ENCODE measurements at regions not wholly inside any gene's neighbourhood (a gene's known extent, or its start where the extent isn't known, plus 50 kb on each side); places are given as distances from the start of the nearest gene placed in this dataset.

DNA sequence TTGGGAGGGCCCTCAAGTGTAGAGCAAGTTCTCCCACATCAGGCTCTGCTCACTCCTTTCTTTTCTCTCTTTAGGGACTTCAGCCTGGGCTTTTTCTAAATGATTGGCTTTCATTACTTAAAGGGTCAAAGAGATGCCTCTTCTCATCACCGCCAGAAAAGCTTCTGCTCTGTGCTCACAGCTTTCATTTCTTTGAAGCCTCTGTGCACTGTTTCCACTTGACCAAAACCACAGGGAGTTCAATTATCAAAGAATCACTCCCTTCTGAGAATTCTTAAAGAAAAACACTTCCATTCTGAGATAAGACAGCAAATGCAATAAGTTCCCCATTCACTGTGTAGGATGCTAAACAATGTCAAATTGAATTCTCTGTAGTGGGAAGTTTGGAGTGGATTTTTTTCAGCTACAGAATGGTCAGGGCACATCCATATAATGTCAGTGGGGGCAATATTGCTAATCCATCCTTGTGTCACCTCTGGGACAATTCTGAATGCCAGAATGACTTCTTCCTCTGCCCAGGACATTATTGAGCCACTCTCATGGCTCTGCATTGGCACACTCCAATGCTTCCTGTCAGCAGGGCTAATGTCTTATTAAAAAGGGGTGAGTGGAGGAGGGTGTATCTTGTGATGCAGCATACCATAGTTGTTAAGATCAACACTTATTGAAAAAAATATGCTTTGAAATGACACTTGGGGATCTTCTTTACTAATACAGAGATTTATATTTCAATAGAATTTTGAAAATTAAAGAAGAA lies 217.6 kb downstream of the SNCA start:
- Histone ChIP-seq H3K4me3 (no peak overlapping the region), H3K27me3 (replicated peaks in 1 of 7) (no peaks in the 10 kb centered on the region), H3K9me3 (no peaks in the 10 kb centered on the region), H3K27ac (no peak overlapping the region), H3K4me1 (no peaks in the 10 kb centered on the region), H3K36me3 (no peaks in the 10 kb centered on the region)
- no peak for DNase-seq
- 19 to 32% (median 29%) methylated on average over 1 of the region's 1 CpG for WGBS, 5 donors
- TF ChIP-seq, protein P1, sequence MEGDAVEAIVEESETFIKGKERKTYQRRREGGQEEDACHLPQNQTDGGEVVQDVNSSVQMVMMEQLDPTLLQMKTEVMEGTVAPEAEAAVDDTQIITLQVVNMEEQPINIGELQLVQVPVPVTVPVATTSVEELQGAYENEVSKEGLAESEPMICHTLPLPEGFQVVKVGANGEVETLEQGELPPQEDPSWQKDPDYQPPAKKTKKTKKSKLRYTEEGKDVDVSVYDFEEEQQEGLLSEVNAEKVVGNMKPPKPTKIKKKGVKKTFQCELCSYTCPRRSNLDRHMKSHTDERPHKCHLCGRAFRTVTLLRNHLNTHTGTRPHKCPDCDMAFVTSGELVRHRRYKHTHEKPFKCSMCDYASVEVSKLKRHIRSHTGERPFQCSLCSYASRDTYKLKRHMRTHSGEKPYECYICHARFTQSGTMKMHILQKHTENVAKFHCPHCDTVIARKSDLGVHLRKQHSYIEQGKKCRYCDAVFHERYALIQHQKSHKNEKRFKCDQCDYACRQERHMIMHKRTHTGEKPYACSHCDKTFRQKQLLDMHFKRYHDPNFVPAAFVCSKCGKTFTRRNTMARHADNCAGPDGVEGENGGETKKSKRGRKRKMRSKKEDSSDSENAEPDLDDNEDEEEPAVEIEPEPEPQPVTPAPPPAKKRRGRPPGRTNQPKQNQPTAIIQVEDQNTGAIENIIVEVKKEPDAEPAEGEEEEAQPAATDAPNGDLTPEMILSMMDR (IDR thresholded peaks at IDR 0.05 in 8 of 11, conservative IDR thresholded peaks at IDR 0.05 in 3 of 11) = no peak
- TF ChIP-seq POLR2A (IDR thresholded peaks at IDR 0.05) (no peak), POLR2AphosphoS5 (IDR thresholded peaks at IDR 0.05) (no peak)
- intact Hi-C loops (cut with DNase I; ENCODE audit: low total_unique reads) = no loop called here

DNA sequence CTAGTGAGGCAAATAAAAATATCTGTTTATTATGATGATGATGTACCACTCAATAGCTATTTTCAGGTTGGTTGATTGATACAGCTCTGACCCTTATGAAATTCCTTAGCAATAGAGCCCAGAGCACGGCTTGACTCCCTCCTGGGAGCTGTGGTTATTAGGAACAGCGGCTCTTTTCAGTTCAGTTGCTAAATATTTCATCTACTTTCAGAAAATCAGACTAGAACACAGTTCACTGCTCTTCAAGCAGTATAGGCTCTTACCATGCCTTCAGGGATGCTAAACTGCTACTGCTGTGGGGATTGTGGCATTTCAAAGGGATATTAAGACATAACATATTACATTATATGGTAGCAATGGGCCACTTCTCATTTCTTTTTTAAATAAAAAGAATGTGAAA lies 218.8 kb downstream of the SNCA start:
- Histone ChIP-seq H3K4me3 (no peak overlapping the region), H3K9me3 (no peaks in the 10 kb centered on the region), H3K27me3 (replicated peaks in 1 of 7) (no peaks in the 10 kb centered on the region), H3K36me3 (no peaks in the 10 kb centered on the region), H3K27ac (no peak overlapping the region), H3K4me1 (no peaks in the 10 kb centered on the region)
- intact Hi-C loops (cut with DNase I; ENCODE audit: low total_unique reads) = no loop called here
- TF ChIP-seq POLR2AphosphoS5 (IDR thresholded peaks at IDR 0.05) (no peak), POLR2A (IDR thresholded peaks at IDR 0.05) (no peak)
- TF ChIP-seq, protein P1 (IDR thresholded peaks at IDR 0.05 in 8 of 11, conservative IDR thresholded peaks at IDR 0.05 in 3 of 11) = no peak
- DNase-seq = no peak
- 61 to 81% (median 65%) methylated on average over 2 of the region's 2 CpGs for WGBS, 5 donors

DNA sequence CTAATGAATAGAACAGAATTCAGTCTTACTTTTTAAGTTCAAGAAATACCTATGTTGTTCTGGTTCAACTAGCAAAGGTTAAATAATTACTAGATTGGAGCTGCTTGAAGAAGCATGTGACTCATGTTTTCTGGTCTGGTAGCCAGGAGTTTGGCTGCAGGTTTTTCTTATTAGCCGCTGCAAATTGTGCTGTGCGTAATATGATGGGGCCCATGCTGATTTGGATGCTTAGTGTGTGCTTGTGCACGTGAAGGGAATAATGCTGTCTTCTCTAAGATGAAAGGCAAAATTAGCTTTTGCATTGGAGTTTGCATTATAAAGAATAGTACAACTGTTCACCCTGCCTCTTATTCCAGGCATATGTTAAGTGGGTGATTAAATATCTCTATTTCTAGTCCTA lies 219.6 kb downstream of the SNCA start:
- H3K27me3 ChIP-seq (replicated peaks in 1 of 7) = no peaks in the 10 kb centered on the region
- no peaks in the 10 kb centered on the region for H3K36me3 ChIP-seq
- TF ChIP-seq POLR2A (IDR thresholded peaks at IDR 0.05) = no peak
- TF ChIP-seq, protein P1 (IDR thresholded peaks at IDR 0.05 in 8 of 11, conservative IDR thresholded peaks at IDR 0.05 in 3 of 11) = no peak
- no peak for TF ChIP-seq POLR2AphosphoS5 (IDR thresholded peaks at IDR 0.05)
- no peak overlapping the region for H3K27ac ChIP-seq
- 76 to 92% (median 79%) methylated on average over 3 of the region's 3 CpGs for WGBS, 5 donors
- no peak for DNase-seq
- no peak overlapping the region for H3K4me3 ChIP-seq
- intact Hi-C loops (cut with DNase I; ENCODE audit: low total_unique reads) = no loop called here
- no peaks in the 10 kb centered on the region for H3K4me1 ChIP-seq
- no peaks in the 10 kb centered on the region for H3K9me3 ChIP-seq

DNA sequence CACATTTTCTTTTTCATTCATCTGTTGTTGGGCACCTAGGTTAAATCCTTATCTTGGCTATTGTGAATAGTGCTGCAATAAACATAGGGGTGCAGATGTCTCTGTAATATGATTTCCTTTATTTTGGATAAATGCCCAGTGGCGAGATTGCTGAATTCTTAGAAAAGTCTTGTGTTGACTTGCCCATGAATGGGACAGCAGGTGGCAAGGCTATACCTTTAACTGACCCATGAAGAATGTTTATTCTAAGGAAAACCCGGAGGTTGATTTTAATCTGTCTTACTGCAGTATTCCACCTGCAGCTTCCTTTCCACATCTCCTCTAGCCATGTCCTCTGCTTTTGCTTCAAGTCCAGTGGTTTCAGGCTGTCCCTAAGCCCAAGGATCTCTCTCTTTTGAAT lies 220.6 kb downstream of the SNCA start:
- Histone ChIP-seq H3K4me3 (no peak overlapping the region), H3K27me3 (replicated peaks in 1 of 7) (no peaks in the 10 kb centered on the region), H3K27ac (no peak overlapping the region), H3K4me1 (no peaks in the 10 kb centered on the region), H3K36me3 (no peaks in the 10 kb centered on the region), H3K9me3 (no peaks in the 10 kb centered on the region)
- WGBS, 5 donors = 66 to 90% (median 78%) methylated on average over 2 of the region's 2 CpGs
- TF ChIP-seq POLR2A (IDR thresholded peaks at IDR 0.05) = no peak
- no peak for TF ChIP-seq POLR2AphosphoS5 (IDR thresholded peaks at IDR 0.05)
- TF ChIP-seq, protein P1 (IDR thresholded peaks at IDR 0.05 in 8 of 11, conservative IDR thresholded peaks at IDR 0.05 in 3 of 11) = no peak
- DNase-seq = no peak
- intact Hi-C loops (cut with DNase I; ENCODE audit: low total_unique reads) = no loop called here
